HCT116 (cell line): ENCODE measurements at regions not wholly inside any gene's neighbourhood (a gene's known extent, or its start where the extent isn't known, plus 50 kb on each side); places are given as distances from the start of the nearest gene placed in this dataset.

Experiments used
- CEBPB ChIP-seq: IDR thresholded peaks from 2 replicates; pipeline ENCODE4 v1.6.1; 2012; ENCODE audit warnings: low read depth
- ELF1 ChIP-seq: IDR thresholded peaks from 2 replicates; pipeline ENCODE4 v1.6.1; 2012; ENCODE audit warnings: low read depth, borderline replicate concordance
- EZH2 ChIP-seq: fragments of 200-600 bp; sonication (generic); IDR thresholded peaks from 2 replicates; pipeline ENCODE4 v1.6.1; 2017; ENCODE audit warnings: antibody characterized with exemption, mixed run types
- EZH2phosphoT487 ChIP-seq: fragments of 200-600 bp; IDR thresholded peaks from 2 replicates; pipeline ENCODE4 v1.6.1; 2018; ENCODE audit warnings: antibody characterized with exemption, borderline replicate concordance
- POLR2A ChIP-seq: IDR thresholded peaks from 2 replicates; pipeline ENCODE4 v1.7.0; 2011; ENCODE audit warnings: borderline replicate concordance; ENCODE audit not compliant: insufficient read depth, insufficient read length; ENCODE audit errors: extremely low read depth
- POLR2AphosphoS5 ChIP-seq: IDR thresholded peaks from 2 replicates; pipeline ENCODE4 v1.6.1; 2011; ENCODE audit warnings: mild to moderate bottlenecking, low read depth, low read length, moderate library complexity
- SP1 ChIP-seq: IDR thresholded peaks from 2 replicates; pipeline ENCODE4 v1.6.1; 2012; ENCODE audit warnings: low read depth
- TCF7L2 ChIP-seq: IDR thresholded peaks from 2 replicates; pipeline ENCODE4 v1.7.0; 2011; ENCODE audit warnings: borderline replicate concordance, inconsistent platforms; ENCODE audit not compliant: insufficient read depth, insufficient read length; ENCODE audit errors: extremely low read depth
- TF ChIP-seq, protein P1 (sequence below), 3 experiments: fragments of 200-600 bp in 1 of 3; sonication (generic) in 1 of 3; IDR thresholded peaks in 2 of 3; conservative IDR thresholded peaks in 1 of 3; 2 replicates each; pipeline ENCODE4 v1.5.1; 2012 to 2017; ENCODE audit warnings: low read depth in 2 of 3, low read length in 2 of 3, antibody characterized with exemption in 1 of 3, borderline replicate concordance in 1 of 3, control low read depth in 1 of 3, mild to moderate bottlenecking in 1 of 3, mixed read lengths in 1 of 3, mixed run types in 1 of 3, moderate library complexity in 1 of 3; ENCODE audit not compliant: insufficient read depth in 1 of 3
- TF ChIP-seq, protein P2 (sequence below): IDR thresholded peaks from 2 replicates; pipeline ENCODE4 v1.6.1; 2011; ENCODE audit warnings: mild to moderate bottlenecking, low read length, moderate library complexity; ENCODE audit not compliant: insufficient replicate concordance; ENCODE audit errors: extremely low read depth
- TF ChIP-seq, protein P3 (sequence below): IDR thresholded peaks from 2 replicates; pipeline ENCODE4 v1.6.1; 2012

DNA sequence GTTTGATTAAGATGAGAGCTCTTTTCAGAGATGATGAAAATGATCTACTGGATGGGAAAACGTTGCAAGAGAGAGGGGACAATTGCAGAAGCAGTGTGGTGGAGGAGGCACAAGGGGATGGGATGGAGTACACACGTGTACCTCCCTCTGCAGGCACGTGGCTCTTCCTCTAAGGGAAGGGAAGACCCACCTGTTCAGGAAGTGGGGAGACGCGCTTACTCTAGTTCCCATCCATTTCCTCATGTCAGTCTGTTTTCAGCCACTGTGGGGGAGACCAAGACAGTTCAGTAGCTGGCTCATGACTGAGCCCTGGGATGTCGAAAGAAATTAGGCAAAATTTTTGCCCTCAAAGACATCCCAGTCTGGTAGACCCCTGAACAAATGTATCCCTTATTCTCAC, 619.2 kb upstream of the CLINT1 start:
- no peak for TF ChIP-seq EZH2
- no peak for TF ChIP-seq POLR2AphosphoS5
- TF ChIP-seq, protein P1, sequence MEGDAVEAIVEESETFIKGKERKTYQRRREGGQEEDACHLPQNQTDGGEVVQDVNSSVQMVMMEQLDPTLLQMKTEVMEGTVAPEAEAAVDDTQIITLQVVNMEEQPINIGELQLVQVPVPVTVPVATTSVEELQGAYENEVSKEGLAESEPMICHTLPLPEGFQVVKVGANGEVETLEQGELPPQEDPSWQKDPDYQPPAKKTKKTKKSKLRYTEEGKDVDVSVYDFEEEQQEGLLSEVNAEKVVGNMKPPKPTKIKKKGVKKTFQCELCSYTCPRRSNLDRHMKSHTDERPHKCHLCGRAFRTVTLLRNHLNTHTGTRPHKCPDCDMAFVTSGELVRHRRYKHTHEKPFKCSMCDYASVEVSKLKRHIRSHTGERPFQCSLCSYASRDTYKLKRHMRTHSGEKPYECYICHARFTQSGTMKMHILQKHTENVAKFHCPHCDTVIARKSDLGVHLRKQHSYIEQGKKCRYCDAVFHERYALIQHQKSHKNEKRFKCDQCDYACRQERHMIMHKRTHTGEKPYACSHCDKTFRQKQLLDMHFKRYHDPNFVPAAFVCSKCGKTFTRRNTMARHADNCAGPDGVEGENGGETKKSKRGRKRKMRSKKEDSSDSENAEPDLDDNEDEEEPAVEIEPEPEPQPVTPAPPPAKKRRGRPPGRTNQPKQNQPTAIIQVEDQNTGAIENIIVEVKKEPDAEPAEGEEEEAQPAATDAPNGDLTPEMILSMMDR (IDR thresholded peaks at IDR 0.05 in 2 of 3, conservative IDR thresholded peaks at IDR 0.05 in 1 of 3; ENCODE audit: borderline replicate concordance in 1 of 3, insufficient read depth in 1 of 3, low read depth in 2 of 3, low read length in 2 of 3): no peak
- no peak for TF ChIP-seq SP1
- no peak for TF ChIP-seq ELF1
- TF ChIP-seq, protein P2, sequence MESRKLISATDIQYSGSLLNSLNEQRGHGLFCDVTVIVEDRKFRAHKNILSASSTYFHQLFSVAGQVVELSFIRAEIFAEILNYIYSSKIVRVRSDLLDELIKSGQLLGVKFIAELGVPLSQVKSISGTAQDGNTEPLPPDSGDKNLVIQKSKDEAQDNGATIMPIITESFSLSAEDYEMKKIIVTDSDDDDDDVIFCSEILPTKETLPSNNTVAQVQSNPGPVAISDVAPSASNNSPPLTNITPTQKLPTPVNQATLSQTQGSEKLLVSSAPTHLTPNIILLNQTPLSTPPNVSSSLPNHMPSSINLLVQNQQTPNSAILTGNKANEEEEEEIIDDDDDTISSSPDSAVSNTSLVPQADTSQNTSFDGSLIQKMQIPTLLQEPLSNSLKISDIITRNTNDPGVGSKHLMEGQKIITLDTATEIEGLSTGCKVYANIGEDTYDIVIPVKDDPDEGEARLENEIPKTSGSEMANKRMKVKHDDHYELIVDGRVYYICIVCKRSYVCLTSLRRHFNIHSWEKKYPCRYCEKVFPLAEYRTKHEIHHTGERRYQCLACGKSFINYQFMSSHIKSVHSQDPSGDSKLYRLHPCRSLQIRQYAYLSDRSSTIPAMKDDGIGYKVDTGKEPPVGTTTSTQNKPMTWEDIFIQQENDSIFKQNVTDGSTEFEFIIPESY: no peak
- TF ChIP-seq TCF7L2: no peak
- TF ChIP-seq, protein P3, sequence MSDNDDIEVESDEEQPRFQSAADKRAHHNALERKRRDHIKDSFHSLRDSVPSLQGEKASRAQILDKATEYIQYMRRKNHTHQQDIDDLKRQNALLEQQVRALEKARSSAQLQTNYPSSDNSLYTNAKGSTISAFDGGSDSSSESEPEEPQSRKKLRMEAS: no peak
- no peak for TF ChIP-seq POLR2A
- TF ChIP-seq EZH2phosphoT487: no peak
- TF ChIP-seq CEBPB: no peak
